OCI-LY1 (cell line): ENCODE measurements at regions not wholly inside any gene's neighbourhood (a gene's known extent, or its start where the extent isn't known, plus 50 kb on each side); places are given as distances from the start of the nearest gene placed in this dataset.

ENCODE experiments used
- H2AFZ ChIP-seq: fragments of 200-600 bp; sonication (generic), shearing (Covaris generic); 2 replicates; pipeline ENCODE4 v1.6.0; 2014; ENCODE audit warnings: antibody characterized with exemption, mild to moderate bottlenecking, low read length
- H3F3A ChIP-seq: fragments of 200-600 bp; sonication (generic), shearing (Covaris generic); 2 replicates; pipeline ENCODE4 v1.6.0; 2014; ENCODE audit warnings: mild to moderate bottlenecking, antibody characterized with exemption, low read length, moderate library complexity; ENCODE audit not compliant: insufficient read depth
- H3K27ac ChIP-seq: fragments of 200-600 bp; sonication (generic); 2 replicates; pipeline ENCODE4 v1.5.1; 2014; ENCODE audit warnings: low read length, mixed run types, mild to moderate bottlenecking, low read depth; ENCODE audit not compliant: poor library complexity, severe bottlenecking
- H3K27me3 ChIP-seq: fragments of 200-600 bp; sonication (generic); 2 replicates; pipeline ENCODE4 v1.6.0; 2014; ENCODE audit warnings: antibody characterized with exemption, mild to moderate bottlenecking, low read length, moderate library complexity; ENCODE audit not compliant: insufficient read depth
- H3K36me3 ChIP-seq: fragments of 200-600 bp; sonication (generic); 2 replicates; pipeline ENCODE4 v1.6.1; 2014; ENCODE audit warnings: mild to moderate bottlenecking, antibody characterized with exemption, low read length, moderate library complexity, mixed read lengths; ENCODE audit not compliant: insufficient read depth
- H3K4me1 ChIP-seq: fragments of 200-600 bp; sonication (generic); 2 replicates; pipeline ENCODE4 v1.5.1; 2014; ENCODE audit warnings: mild to moderate bottlenecking, low read length, moderate library complexity; ENCODE audit not compliant: insufficient read depth, severe bottlenecking
- H3K4me2 ChIP-seq: fragments of 200-600 bp; sonication (generic), shearing (Covaris generic); 2 replicates; pipeline ENCODE4 v1.6.1; 2014; ENCODE audit warnings: low read length
- H3K4me3 ChIP-seq: fragments of 200-600 bp; sonication (generic); 2 replicates; pipeline ENCODE4 v1.5.1; 2014; ENCODE audit warnings: low read length, low read depth, mild to moderate bottlenecking, mixed read lengths; ENCODE audit not compliant: poor library complexity, severe bottlenecking
- H3K79me2 ChIP-seq: fragments of 200-600 bp; shearing (Covaris generic); 2 replicates; pipeline ENCODE4 v1.6.1; 2016; ENCODE audit warnings: mixed run types, low read length, mixed read lengths; ENCODE audit not compliant: insufficient read depth
- H3K9ac ChIP-seq: fragments of 200-600 bp; sonication (generic), shearing (Covaris generic); 2 replicates; pipeline ENCODE4 v1.6.1; 2014; ENCODE audit warnings: mild to moderate bottlenecking, low read length, mixed read lengths
- H3K9me2 ChIP-seq: fragments of 200-600 bp; sonication (generic), shearing (Covaris generic); 2 replicates; pipeline ENCODE4 v1.6.1; 2014; ENCODE audit warnings: low read depth, mild to moderate bottlenecking, low read length, mixed read lengths
- H3K9me3 ChIP-seq: fragments of 200-600 bp; shearing (Covaris generic); 2 replicates; pipeline ENCODE4 v1.6.1; 2014; ENCODE audit warnings: low read length, mixed read lengths
- H4K20me1 ChIP-seq: fragments of 200-600 bp; sonication (generic), shearing (Covaris generic); 2 replicates; pipeline ENCODE4 v1.6.0; 2016; ENCODE audit warnings: mild to moderate bottlenecking, low read length; ENCODE audit not compliant: insufficient read depth
- EZH2 ChIP-seq: fragments of 200-600 bp; sonication (generic), shearing (Covaris generic); IDR thresholded peaks from 2 replicates; pipeline ENCODE4 v1.8.0; 2017; ENCODE audit warnings: borderline replicate concordance, mixed run types, mild to moderate bottlenecking, antibody characterized with exemption, low read length, moderate library complexity, mixed read lengths
- TF ChIP-seq, protein P1 (sequence below): fragments of 200-600 bp; sonication (generic), shearing (Covaris generic); IDR thresholded peaks from 2 replicates; pipeline ENCODE4 v1.5.1; 2017; ENCODE audit warnings: mild to moderate bottlenecking, antibody characterized with exemption, low read length, moderate library complexity, mixed read lengths

DNA sequence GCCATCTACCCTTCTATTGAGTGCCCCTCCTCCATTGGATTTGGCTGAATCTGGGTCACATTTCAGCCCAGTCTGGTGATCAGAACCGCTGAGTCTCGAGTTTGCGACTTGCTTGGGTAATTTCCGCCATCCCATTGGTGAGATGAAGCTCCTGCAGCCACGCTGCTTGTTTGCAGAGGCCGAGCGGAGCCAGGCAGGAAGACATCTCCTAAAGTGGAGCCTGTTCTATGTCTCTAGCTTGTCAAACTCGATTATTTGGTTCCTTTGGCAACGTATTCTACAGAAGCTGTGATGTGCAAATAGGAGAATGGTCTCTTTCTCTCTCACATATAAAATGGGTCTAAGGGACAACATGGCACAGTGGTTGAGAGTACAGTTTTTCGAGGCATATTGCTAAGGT lies 206.8 kb upstream of the PLXNA2 start:
- Histone ChIP-seq H3K36me3 (no peaks in the 10 kb centered on the region), H3F3A (no peaks in the 10 kb centered on the region), H3K27me3 (no peaks in the 10 kb centered on the region), H4K20me1 (no peaks in the 10 kb centered on the region), H3K27ac (no peak overlapping the region), H3K4me3 (no peak overlapping the region), H3K4me2 (no peak overlapping the region), H3K4me1 (no peaks in the 10 kb centered on the region), H2AFZ (no peak overlapping the region), H3K9me3 (no peaks in the 10 kb centered on the region), H3K9ac (no peak overlapping the region), H3K79me2 (no peaks in the 10 kb centered on the region), H3K9me2 (no peaks in the 10 kb centered on the region)
- no peak for TF ChIP-seq EZH2
- TF ChIP-seq, protein P1, sequence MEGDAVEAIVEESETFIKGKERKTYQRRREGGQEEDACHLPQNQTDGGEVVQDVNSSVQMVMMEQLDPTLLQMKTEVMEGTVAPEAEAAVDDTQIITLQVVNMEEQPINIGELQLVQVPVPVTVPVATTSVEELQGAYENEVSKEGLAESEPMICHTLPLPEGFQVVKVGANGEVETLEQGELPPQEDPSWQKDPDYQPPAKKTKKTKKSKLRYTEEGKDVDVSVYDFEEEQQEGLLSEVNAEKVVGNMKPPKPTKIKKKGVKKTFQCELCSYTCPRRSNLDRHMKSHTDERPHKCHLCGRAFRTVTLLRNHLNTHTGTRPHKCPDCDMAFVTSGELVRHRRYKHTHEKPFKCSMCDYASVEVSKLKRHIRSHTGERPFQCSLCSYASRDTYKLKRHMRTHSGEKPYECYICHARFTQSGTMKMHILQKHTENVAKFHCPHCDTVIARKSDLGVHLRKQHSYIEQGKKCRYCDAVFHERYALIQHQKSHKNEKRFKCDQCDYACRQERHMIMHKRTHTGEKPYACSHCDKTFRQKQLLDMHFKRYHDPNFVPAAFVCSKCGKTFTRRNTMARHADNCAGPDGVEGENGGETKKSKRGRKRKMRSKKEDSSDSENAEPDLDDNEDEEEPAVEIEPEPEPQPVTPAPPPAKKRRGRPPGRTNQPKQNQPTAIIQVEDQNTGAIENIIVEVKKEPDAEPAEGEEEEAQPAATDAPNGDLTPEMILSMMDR = no peak

DNA sequence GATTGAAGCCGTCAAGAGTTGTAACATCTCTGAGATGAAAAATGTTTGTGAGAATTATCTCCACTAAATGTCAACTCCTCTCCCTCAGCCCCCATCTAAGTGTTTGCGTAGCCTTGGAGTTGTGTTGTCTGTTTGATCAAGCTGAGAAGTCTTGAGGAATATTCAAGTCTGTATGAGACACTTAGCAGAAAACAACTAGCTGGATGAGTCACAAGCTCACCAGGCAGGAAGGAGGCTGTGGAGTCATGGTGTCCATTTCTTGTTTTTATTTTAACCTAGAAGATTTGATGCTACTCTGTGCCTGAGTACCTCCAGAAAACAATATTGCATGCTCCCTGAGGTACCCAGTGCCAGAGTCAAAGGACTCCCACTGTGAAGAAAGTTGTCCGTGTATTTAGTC lies 211.6 kb upstream of the PLXNA2 start:
- H3K9me3 ChIP-seq = no peaks in the 10 kb centered on the region
- H3K27me3 ChIP-seq = no peaks in the 10 kb centered on the region
- no peaks in the 10 kb centered on the region for H3K79me2 ChIP-seq
- H4K20me1 ChIP-seq = no peaks in the 10 kb centered on the region
- H3K27ac ChIP-seq = no peak overlapping the region
- H3K9me2 ChIP-seq = no peaks in the 10 kb centered on the region
- H3F3A ChIP-seq = no peaks in the 10 kb centered on the region
- TF ChIP-seq, protein P1 = no peak
- TF ChIP-seq EZH2 = no peak
- no peak overlapping the region for H3K4me2 ChIP-seq
- H2AFZ ChIP-seq = no peak overlapping the region
- H3K4me1 ChIP-seq = no peaks in the 10 kb centered on the region
- no peak overlapping the region for H3K9ac ChIP-seq
- H3K36me3 ChIP-seq = no peaks in the 10 kb centered on the region
- H3K4me3 ChIP-seq = no peak overlapping the region

DNA sequence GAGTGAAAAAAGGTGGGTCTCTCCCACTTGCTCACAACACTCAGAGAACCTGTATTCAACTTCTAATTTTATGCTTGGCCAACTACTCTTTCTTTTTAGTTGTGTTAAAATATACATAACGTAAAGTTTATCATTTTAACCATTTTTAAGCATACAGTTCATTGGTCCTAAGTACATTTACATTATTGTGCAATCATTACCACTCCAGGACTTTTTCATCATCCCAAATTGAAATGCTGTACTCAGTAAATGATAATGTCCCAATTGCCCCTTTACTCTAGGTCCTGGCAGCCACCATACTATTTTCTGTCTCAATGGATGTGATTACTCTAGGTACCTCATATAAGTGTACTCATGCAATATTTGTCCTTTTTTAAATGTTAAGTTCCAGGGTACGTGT lies 212.3 kb upstream of the PLXNA2 start:
- Histone ChIP-seq H2AFZ (no peak overlapping the region), H3K4me2 (no peak overlapping the region), H3K9me2 (no peaks in the 10 kb centered on the region), H3K27me3 (no peaks in the 10 kb centered on the region), H3K4me3 (no peak overlapping the region), H3K79me2 (no peaks in the 10 kb centered on the region), H4K20me1 (no peaks in the 10 kb centered on the region), H3K9ac (no peak overlapping the region), H3K27ac (no peak overlapping the region), H3K36me3 (no peaks in the 10 kb centered on the region), H3F3A (no peaks in the 10 kb centered on the region), H3K4me1 (no peaks in the 10 kb centered on the region), H3K9me3 (no peaks in the 10 kb centered on the region)
- TF ChIP-seq, protein P1 = no peak
- TF ChIP-seq EZH2 = no peak
